GM21737 (cell line): ENCODE measurements at regions not wholly inside any gene's neighbourhood (a gene's known extent, or its start where the extent isn't known, plus 50 kb on each side); places are given as distances from the start of the nearest gene placed in this dataset.
"Not testable (repeated sequence)": the region's sequence is repeated elsewhere in the genome, so short reads cannot be mapped to it uniquely, and the experiment has no call there.

Experiments
- ATAC-seq: cut with Tn5 transposase; IDR thresholded peaks from one replicate; pipeline ENCODE4 v1.9.1; 2021; ENCODE audit warnings: mild to moderate bottlenecking, moderate library complexity; ENCODE audit not compliant: unreplicated experiment

- ATAC-seq = no peak
Measured at GRCh38 chr5:166906991-166907713, 1384.3 kb upstream of the WWC1 start.

GRCh38 chr5:166909040-166909439 lies 1382.4 kb upstream of the WWC1 start:
- no peak for ATAC-seq

GRCh38 chr5:166909926-166910325 lies 1381.5 kb upstream of the WWC1 start:
- ATAC-seq = no peak

- no peak for ATAC-seq
Measured at GRCh38 chr5:166910995-166911394, 1380.5 kb upstream of the WWC1 start.

- ATAC-seq = no peak
Measured at GRCh38 chr5:166916021-166916420, 1375.4 kb upstream of the WWC1 start.

GRCh38 chr5:166926138-166926537 lies 1365.3 kb upstream of the WWC1 start:
- ATAC-seq = no peak

GRCh38 chr5:166926806-166927475 lies 1364.5 kb upstream of the WWC1 start:
- not testable (repeated sequence) for ATAC-seq

- no peak for ATAC-seq
Measured at GRCh38 chr5:166936351-166936750, 1355.1 kb upstream of the WWC1 start.

- no peak for ATAC-seq
Measured at GRCh38 chr5:166938071-166938470, 1353.4 kb upstream of the WWC1 start.

GRCh38 chr5:166942948-166943347 lies 1348.5 kb upstream of the WWC1 start:
- no peak for ATAC-seq

- no peak for ATAC-seq
Measured at GRCh38 chr5:166947045-166947444, 1344.4 kb upstream of the WWC1 start.

- no peak for ATAC-seq
Measured at GRCh38 chr5:166948679-166949078, 1342.8 kb upstream of the WWC1 start.

GRCh38 chr5:166952048-166952447 lies 1339.4 kb upstream of the WWC1 start:
- no peak for ATAC-seq

GRCh38 chr5:166957782-166958181 lies 1333.7 kb upstream of the WWC1 start:
- ATAC-seq = no peak

- ATAC-seq = no peak
Measured at GRCh38 chr5:166959766-166960165, 1331.7 kb upstream of the WWC1 start.

GRCh38 chr5:166961028-166961427 lies 1330.4 kb upstream of the WWC1 start:
- ATAC-seq = no peak

GRCh38 chr5:166961913-166962312 lies 1329.5 kb upstream of the WWC1 start:
- ATAC-seq = no peak

- ATAC-seq = no peak
Measured at GRCh38 chr5:166962461-166962860, 1329.0 kb upstream of the WWC1 start.

GRCh38 chr5:166963596-166963995 lies 1327.8 kb upstream of the WWC1 start:
- ATAC-seq = no peak

GRCh38 chr5:166977911-166978422 lies 1313.5 kb upstream of the WWC1 start:
- ATAC-seq = no peak

GRCh38 chr5:166979307-166979895 lies 1312.0 kb upstream of the WWC1 start:
- no peak for ATAC-seq

- no peak for ATAC-seq
Measured at GRCh38 chr5:166980666-166981065, 1310.8 kb upstream of the WWC1 start.
